ENCODE measurements at regions not wholly inside any gene's neighbourhood (a gene's known extent, or its start where the extent isn't known, plus 50 kb on each side); places are given as distances from the start of the nearest gene placed in this dataset.

DNA sequence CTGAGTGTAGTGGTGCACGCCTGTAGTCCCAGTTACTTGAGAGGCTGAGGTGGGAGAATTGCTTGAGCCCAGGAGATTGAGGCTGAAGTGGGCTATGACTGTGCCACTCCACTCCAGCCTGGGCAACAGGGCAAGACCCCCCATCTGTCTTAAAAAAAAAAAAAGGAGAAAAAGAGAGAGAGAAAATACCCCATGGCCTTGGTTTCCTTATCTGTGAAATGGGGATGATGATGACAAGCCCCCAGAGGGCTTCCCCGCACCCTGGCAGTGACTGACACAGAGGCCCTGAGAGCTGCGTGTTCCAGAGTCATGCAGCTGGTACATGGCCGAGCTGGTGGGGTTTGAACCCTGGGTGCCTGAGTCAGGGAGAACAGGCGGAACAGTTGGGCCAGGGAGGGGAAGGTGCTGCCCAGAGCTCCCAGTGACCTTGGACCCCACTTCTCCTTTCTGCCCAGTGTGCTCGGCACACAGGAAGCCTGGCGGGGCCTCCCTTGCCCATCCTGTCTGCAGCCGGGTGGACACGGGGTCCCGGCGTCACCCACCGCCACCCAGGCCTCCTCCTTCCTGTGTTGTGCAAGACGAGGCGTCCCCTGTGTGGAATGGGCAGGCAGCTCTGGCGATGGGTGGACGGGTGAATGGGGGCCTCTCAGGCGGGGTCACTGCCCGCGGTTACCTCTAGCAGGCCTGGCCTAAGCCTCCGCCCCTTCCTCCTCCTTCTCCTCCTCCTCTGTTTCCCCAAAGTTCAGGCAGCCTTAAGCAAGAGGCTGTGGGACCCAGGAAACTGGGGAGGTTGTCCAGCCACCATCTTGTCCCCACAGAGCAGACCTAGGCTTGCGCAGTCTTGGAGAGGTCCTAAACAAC is 84.2 kb downstream of the CEBPB start:
- intact Hi-C loops (cut with micrococcal nuclease) = no loop called here
- Histone ChIP-seq H3K27ac (ENCODE audit: insufficient read depth, low read depth, low read length) (no peak overlapping the region), H3K9me1 (replicated peaks; ENCODE audit: control insufficient read depth, extremely low read depth, insufficient read depth, low read length) (no peaks in the 10 kb centered on the region), H3K27me3 (ENCODE audit: control insufficient read depth in 2 of 2, insufficient read depth in 2 of 2, low read length in 2 of 2) (no peaks in the 10 kb centered on the region), H3K4me2 (ENCODE audit: insufficient read depth, low read length) (no peak overlapping the region), H3K9me3 (replicated peaks; ENCODE audit: control insufficient read depth, insufficient read depth, low read length) (no peaks in the 10 kb centered on the region), H3K4me3 (replicated peaks in 1 of 3; ENCODE audit: insufficient read depth in 1 of 3, low read depth in 1 of 3, low read length in 3 of 3) (no peak overlapping the region), H3K9ac (replicated peaks; ENCODE audit: extremely low read depth, insufficient read depth, low read length) (no peak overlapping the region), H2AFZ (ENCODE audit: low read depth, low read length) (no peak overlapping the region), H3K79me2 (ENCODE audit: control insufficient read depth, insufficient read depth, low read length) (no peaks in the 10 kb centered on the region), H3K4me1 (ENCODE audit: control insufficient read depth, extremely low read depth, insufficient read depth, low read length) (no peaks in the 10 kb centered on the region), H3K36me3 (ENCODE audit: control insufficient read depth in 2 of 2, extremely low read depth in 1 of 2, insufficient read depth in 2 of 2, low read length in 2 of 2) (no peaks in the 10 kb centered on the region), H4K20me1 (replicated peaks; ENCODE audit: control insufficient read depth, extremely low read depth, insufficient read depth, low read length) (no peaks in the 10 kb centered on the region)
- POLR2A ChIA-PET = no interaction called here
- CTCF ChIA-PET = interaction anchor here (1.0 to 1.4 kb wide), 2 partner anchors 9 to 19 kb away, joined by 3 to 4 read pairs; no protein-coding TSS in a partner anchor
- dilution Hi-C loops (cut with MboI; ENCODE audit: extremely low pct_ligation_motif_present, low sequenced_read_pairs) = no loop called here
- TF ChIP-seq FOS (IDR thresholded peaks at IDR 0.05; ENCODE audit: borderline replicate concordance, insufficient read depth, low read length) = no peak
- TF ChIP-seq EZH2 (IDR thresholded peaks at IDR 0.05; ENCODE audit: borderline replicate concordance, low read depth, low read length, severe bottlenecking) = no peak
- TF ChIP-seq JUN (IDR thresholded peaks at IDR 0.05; ENCODE audit: borderline replicate concordance, insufficient read depth, insufficient read length, low read depth) = no peak
- TF ChIP-seq MAX (IDR thresholded peaks at IDR 0.05; ENCODE audit: insufficient read depth, insufficient read length) = no peak
- no peak for TF ChIP-seq CTCF (IDR thresholded peaks at IDR 0.05; ENCODE audit: extremely low read depth in 1 of 2, insufficient read depth in 1 of 2, low read depth in 1 of 2, low read length in 2 of 2)
- no TSS peak for BruUV-seq (replicated peaks)
- DNase-seq (ENCODE audit: low read depth, low spot score) (no peak), FAIRE-seq (no peak)

All from endothelial cell of umbilical vein (primary cell).